ENCODE measurements at regions not wholly inside any gene's neighbourhood (a gene's known extent, or its start where the extent isn't known, plus 50 kb on each side); places are given as distances from the start of the nearest gene placed in this dataset.

DNA sequence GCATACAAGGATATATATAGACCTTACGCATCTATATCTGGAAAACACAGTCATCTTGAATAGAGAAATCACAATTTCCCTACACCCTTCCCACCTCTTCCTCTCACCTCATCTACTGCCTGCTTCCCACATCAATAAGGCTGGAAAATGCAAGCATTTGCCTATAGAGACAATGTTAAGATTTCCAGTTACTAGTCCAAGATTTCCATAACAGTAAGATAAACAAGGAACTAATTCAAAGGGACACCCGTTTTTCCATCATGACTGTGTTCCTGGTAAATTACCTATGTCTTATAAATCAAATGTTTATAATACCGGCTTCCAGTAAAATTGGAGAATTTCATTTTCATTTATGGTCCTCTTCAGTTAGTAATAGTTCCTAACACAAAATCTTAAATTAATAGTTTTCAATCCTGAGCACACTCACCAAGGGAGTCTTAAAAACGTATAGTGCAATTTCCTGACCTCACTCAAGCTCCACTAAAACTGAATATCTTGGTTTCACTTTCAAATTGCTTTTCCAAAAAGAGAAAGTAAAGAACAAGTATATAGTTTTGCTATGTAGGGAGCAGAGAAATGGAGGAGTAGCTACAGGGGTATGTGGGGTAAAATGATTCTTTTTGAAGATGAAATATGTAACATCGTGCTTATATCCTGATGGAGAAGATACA, 398.7 kb downstream of the PLPP3 start:
- DNase-seq: no peak

DNA sequence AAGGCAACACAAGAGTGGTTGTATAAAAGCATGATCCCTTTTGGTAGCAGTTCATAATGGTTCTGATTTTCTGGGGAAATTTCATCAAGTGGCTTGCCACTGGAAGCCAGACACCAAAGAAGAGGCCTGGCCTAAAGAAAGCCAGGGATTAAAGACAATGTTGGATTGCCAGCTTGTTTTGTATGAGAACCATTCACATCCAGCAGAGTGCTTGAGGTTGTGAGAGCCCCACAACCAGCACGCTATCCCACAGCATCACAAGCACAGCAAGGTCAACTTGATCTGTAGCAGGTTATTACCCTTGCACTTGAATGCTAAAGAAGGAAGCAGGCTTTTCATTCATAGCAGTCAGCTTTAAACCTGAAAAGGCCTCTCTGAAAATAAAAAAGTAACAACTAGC, 399.8 kb downstream of the PLPP3 start:
- no peak for DNase-seq

DNA sequence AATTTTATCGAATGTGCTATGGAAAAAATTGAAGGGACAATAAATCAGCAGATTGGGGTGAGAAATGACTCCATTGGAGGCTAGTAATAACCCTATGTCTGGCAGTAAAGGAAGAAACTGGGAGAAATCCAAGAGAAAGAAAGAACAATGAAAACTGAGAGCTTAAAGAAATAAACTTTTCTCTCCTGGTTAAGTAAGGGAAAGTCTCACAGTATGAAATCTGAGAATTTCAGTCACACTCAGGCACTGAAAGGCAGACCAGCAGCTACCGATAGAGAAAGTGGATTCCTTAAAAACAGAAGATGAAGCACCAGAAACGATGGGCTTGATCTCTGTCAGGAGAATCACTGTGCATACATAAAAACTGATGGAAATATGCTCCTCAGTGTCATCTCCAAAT, 404.2 kb downstream of the PLPP3 start:
- no peak for DNase-seq

DNA sequence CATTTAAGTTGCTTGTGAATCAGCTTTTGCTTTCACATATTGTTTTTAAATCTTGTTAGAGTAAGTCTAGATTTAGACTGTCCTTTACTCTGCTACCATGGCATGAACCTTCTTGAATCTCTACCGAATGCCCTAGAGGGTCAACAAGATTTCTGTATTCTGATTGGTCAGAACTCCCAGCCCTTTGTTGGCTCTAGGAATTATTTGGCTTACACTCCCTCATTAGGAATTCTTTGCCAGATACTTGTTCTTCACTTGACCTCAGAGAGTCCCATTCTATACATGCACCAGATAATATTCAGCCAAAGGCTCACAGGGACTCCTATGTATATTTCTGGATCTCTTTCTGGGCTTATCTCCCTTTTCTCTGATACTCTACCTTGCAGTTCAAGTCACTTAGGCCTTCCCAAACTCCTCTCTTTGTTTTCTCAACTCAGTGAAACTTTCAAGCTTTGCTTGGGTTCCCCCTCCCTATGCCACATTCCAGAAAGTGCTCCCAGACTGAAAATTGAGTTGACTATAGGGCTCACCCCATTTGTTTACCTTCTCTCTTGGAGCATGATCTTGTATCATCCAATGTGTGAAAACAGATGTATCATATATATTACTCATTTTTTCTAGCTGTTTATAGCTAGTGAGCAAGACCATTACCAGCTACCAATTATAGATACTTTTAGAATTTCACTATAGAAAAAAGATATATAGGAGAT, 405.0 kb downstream of the PLPP3 start:
- no peak for DNase-seq

DNA sequence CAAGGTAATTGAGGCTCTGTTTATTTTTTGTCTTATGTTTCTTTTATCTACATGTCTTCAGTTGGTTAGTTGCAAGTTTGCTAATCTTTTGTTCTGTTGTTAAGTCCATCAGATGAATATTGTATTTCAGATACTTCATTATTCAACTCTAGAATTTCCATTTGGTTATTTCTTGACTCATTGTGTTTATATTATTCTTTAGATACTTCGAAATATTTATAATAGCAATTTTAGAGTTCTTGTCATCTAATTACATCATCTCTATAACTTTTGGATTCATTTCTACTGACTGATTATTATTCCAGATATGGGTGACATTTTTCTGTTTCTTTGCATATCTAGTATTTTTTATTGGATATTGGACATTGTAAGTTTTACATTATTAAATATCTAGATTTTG, 405.6 kb downstream of the PLPP3 start:
- no peak for DNase-seq

DNA sequence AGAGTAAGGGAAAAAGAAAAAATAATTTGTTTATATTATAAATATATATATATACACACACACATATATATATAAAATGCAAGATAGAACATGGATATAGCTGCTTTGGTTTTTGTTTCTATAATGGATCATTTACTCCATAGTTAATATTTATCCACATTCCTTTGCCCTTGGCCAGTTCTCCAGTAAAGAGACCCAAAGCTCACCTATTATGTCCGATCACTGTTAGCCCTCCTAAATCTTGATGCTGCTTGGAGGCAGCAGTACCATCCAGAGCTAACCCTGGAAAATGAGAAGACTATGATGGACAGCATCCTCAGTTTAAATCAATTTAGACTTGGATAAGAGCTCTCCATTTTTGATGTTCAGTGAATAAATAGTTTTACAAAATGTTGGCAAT, 407.7 kb downstream of the PLPP3 start:
- no peak for DNase-seq

DNA sequence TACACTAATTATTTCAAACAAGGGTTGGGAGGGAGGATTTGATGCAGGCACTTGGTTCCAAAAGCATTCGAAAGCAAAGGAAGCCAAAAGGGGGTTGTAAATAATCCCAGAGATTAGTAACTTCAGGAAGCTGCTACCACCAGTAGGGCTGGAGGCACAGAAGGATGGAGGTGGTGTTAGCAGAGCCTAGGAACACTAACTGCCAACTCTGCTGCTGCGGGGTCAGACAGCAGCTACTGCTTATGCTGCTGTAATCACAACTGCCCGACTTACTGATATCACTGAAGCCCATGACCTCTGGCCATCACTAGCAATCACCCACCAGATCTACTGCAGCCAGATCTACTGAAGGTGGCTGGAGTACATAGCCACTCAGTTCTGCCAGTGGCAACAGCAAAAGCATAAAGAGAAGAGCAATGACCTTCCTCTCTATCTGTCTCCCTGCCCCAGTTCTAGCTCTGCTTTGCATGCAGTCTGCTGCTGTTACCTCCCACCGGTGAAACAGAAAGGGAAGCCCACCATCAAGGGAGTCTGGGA, 408.5 kb downstream of the PLPP3 start:
- no peak for DNase-seq

DNA sequence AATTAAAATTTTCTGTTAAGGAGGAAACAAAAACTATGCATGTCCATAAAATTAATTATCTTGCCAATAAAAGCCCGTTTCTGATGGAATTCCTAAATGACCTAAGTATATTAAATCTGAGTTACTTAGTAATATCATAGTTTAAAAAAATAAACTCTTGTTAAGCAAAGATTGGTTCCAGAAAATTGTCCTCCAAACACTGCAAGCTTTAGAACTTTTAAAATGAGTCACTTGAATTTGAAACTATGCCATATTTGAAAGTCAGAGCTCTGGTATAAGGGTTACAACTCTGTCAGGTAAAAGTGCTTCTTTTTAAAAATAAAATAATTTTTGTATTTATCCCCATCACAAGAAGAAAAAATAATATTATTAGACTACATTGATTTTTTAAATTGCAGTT, 409.5 kb downstream of the PLPP3 start:
- no peak for DNase-seq

DNA sequence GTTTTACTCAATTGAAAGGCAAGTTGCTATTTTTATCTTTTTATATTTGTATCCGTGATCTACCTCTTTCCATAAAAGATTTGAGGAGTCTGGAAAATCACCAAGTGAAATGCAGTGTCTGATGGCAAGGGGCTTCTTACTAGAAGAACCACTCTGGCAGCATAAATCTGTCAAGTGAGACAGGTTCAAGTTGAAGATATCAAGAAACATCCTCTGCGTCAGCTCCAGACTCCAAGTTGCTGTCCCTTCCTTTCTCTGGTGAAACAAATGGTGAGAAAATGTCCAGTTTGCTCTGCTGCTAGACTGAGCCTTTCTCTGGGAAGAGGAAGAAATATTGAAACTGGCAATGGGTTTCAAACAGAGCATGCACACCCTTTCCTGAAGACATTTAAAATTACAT, 411.2 kb downstream of the PLPP3 start:
- DNase-seq: no peak

DNA sequence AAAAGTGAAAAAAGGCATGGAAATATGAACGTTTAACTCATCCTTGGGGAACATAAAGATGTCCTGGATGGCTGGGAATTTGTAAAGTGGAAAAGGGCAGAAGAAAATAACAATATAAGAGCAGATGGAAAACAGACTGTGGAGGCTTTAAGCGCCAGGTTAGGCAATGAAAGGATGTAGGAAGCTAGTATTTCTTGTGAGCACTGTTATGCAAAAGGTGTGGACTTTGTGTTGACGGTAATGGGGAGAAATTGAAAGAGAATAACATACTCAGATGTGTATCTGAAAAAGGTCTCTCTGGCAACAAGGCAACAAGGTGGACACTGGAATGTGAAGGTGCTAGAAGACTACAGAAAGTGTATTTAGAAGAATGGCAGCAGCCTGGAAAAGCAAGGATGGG, 411.8 kb downstream of the PLPP3 start:
- DNase-seq: no peak

DNA sequence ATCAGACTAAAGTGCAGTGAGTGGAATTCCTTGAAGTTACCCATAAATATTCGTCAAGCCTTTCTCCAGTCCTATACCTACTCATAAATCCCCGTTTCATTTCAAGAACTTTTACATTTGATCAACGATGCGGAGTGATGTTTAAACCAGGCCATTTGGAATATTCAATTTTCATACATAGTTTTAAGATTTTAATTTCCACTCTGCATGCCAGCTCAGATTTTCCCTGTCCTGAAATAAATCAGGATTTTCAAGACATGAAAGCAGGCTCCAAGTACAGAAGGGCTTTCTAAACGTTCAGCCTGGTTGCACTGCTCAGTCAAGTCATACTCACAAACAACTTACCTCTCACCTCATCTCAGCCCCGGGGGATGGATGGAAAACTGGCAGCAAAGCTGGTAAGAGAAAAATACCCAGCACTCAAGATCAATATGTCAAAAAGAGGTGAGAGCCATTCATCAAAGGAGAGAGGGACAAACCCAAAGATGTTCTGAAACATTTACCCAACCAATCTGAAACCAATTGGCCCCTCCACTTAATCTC, 418.5 kb downstream of the PLPP3 start:
- no peak for DNase-seq

DNA sequence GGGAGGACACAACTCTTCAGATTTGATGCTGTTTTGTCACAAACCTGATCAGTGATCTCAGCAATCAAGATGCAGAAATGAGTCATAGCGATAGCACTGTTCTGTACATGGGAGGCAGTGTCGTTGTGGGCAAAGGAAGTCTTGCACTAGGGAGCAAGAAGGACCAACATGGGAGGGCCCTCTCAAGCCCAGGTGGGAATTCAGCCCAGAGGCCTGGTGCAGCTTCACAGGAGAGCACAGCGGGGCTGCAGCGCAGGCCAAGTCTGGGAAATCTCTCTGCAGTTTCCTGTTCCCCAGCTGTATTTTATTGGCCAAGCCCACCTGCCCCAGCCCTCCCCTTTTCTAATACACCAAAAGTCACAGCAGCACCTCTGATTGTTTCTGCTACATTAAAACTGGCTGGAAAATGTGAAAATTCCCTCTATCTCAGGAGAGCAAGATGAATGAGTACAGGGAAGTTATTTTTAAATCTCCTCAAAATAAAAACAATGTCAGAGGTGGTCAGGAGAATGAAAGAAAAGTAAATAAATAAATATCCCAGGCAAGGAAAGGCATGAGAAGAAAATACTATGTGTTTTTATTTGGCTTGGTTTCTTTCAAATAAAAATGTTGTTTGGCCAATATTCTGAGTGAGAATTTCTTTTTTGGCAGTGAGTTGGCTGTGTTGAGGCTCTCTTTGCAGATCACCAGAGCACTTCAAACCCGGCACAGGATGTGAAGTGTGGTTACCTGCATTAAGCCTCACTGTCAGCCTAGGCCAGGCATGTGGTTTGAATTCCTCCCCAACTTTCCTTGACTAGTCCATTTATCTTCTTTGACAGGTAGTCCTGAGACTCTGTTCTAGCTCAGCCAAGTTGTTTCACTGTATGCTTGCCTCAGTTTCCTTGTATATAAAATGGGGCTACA, 422.1 kb downstream of the PLPP3 start:
- no peak for DNase-seq

DNA sequence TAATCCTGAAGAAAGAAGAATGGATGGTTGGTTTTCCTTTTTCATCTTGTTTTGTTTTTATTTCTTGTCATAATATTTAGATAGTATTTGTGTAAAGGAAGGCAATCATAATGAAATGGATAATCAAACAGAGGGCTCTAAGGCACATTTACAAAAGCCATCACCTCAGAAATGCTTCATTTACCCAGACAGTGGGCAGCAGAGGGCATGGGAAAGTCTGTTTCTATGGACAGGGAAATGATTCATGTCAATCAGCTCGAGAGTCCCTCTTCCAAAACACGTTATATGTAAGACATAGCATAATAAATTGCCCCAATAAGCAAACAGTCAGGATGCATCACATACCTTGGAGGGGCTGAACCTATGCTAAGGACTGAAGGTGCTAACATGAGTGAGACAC, 426.1 kb downstream of the PLPP3 start:
- DNase-seq: no peak

DNA sequence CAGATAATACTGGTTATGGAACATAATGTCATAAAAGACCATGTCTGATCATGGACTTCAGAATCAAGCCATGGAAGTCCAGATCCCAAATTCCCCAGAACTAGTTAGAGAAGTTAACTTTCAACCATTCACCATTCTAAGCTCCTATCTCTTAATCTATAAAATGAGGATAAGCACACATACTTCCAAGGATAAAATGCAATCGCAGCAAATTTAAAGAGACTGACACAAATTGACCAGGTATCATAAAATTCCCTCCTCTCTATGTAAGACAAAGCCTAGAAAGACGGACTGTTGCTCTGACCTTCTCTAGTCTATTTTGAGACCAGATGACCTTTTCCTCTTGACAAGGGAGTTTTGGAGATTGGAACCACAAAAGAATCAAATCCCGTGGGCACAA, 426.7 kb downstream of the PLPP3 start:
- no peak for DNase-seq

DNA sequence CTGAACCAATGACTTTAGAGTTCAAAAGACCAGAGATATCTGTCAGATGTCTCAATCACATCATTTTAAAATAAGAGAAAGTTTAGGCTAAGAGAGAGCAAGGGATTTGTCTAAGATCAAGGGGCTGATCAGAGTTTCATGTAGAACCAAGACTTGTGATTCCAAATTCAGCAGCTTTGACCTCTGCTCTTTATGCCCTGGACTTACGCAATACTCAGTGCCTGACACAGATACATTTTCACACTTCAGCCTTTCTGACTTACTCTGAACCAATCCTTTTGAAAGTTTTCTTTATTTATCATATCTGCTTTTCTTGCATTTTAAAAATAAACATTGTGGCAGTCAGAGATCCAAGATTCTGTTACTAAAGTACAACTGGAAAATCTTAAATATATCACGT, 428.0 kb downstream of the PLPP3 start:
- no peak for DNase-seq

DNA sequence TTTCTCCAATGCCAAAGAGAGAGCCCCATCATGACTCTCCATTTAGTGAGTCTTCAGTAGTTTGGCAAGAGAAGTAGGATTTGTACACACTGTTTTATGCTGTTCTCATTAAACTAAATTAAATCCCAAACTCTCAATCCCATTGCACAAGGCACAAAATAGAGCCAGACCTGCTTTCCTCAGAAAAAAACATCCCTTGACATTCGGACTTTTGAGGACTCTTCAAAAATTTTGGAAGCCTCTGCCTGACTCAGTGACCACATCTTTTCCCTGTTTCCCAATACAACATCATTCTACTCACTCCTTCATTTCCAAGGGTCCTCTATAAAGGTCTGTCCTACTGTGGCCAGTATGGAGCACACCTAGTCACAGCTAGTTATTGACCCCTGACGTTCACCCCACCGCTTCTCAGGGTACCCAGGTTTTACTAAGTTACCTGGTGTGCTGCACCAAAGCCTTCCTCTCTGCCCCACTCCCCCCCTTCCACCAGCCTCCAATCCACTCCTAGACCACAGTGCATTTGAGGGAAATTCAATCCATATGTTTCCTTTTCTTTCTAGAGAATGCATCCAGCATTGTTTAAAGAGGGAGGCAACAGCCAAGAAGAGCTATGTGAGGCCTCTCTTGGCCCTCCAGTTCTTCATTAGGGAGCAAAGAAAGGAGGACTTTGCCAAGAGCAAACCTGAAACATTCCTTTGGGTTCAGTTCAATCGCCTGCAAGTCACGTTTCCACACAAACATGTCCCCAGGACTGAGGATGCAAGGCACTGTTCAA, 428.7 kb downstream of the PLPP3 start:
- no peak for DNase-seq

DNA sequence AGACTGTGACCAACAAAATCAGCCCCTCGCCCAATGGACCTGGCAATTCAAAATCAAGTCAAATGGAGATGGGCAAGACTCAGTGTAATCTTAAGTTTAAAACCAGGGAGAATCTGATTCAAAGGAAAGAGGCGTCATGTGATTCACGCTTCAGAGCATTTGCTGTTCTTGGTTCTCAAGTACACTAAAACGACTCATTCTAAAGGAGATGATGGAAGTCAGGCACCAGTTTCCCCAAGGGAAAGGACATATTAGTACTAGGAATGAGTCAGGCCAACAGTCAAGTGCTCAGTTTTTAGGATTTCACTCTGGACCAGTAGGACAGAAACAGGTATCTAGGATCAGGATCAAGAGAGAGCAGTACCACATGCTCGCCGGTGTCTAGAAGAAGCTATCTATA, 429.6 kb downstream of the PLPP3 start:
- DNase-seq: no peak

DNA sequence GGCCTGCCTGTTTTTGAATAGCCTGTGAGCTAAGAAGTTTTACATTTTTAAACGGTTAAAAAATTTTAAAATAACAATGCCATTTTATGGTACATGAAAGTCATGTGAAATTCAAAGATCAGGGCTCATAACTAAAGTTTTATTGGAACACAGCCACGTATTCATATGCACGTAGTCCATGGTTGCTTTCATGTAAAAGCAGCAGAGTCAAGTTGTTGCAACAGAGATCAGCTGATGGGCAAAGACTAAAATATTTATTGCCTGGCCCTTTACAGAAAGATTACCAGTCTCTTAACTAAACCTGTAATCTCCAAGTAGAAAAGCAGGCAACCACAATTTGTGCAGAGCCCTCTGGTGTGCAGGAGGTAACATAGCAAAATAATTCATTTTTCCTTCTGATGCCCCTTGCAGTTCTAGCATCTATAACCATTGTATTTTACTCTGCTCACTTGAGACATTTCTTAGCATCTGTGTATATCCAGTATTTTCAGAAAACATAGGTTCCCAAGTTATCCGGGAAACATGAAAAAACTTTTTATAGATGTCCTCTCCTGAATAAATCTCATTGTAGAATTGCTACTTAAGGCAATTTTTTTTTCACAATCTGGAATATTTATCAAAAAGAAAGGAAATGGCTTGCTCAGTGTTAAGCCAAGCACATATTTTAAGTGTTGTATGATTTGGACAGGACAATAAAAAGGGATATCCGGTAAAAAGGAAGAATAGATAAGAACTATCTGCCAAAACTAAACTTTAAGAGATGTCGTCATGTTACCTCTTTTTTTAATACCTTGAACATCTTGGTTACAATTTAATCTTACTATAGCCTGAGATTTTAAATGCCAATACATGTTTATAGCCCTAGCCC, 430.8 kb downstream of the PLPP3 start:
- DNase-seq: no peak

DNA sequence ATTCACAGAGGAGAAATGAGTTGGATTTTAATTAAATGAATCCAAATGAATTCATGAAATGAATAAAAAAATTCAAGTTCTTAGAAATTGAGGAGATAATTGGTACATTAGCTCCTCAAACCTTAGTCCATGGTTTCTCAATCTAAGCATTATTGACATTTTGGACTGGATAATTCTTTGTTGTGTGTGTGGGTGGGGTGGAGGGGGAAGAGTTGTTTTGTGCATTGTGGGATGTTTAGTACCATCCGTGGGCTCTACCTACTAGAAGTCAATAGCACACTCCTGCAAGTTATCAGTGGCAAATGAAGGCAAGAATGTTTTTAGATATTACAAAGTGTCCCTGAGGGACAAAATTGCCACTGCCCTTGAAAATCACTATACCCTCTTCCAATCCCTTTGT, 431.9 kb downstream of the PLPP3 start:
- DNase-seq: no peak

DNA sequence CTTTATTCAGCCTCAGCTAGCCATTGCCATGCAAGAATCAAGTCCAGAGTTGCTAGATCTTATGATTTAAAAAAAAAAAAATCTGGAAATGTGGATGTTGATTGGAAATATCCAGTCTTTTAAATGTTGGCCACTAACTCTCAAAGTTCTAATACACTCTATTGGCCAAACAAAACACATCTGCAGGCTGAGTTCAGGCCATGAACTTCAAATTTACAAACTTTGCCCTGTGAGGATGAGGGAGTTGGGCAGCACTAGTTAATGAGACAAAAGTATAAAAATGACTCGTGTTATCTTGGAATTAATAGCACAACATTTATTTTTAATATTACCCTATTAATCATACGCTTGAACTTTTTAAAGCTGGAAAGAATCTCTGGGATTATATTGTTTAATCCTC, 432.3 kb downstream of the PLPP3 start:
- no peak for DNase-seq

DNA sequence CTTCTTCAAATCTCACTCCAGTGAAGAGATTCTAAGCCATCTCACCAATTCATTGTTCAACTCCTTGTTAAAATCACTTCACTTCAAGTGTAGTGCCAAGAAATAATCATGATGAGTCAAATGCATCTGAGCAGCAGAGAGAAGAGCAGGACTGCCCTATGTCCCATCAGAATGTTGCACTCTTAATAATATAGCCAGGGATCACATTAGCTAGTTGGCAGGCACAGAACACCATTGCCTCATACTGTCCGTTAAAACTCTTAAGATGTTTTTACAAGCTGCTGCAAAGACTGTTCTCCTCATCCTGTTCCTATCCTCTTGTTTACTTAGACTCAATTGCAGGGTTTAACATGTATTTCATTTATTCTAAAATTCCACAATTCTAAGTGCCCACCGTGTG, 432.9 kb downstream of the PLPP3 start:
- DNase-seq: no peak

DNA sequence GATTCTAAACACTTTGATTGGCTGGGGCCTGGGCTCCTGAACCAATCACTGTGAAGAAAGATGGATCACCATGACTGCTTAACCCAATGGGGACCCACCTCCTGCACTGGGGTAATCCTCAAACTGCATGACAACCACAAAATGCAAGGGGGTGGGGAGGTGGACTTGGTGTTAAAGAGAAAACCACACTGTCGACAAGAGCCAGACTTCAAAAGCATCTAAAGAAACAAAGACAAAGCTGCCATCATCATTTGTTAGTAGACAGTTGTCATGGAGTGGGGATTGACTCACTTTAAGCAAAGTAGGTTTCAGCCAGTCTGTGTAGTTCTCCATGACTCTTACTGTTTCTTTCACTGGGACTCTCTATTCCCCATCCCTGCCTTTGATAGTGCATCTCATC, 433.8 kb downstream of the PLPP3 start:
- DNase-seq: no peak

Measured in NK-92 treated with Interleukin-12 subunit alpha and Interleukin-12 subunit beta, amount 100 ng/mL, for 24 hours (cell line).